Thyroid gland (tissue), 4 donors: ENCODE measurements at regions not wholly inside any gene's neighbourhood (a gene's known extent, or its start where the extent isn't known, plus 50 kb on each side); places are given as distances from the start of the nearest gene placed in this dataset.

Experiments
- POLR2A ChIP-seq, 2 donors: fragments of 450-650 bp; IDR thresholded peaks; one replicate each; pipeline ENCODE4 v1.6.1; 2017; ENCODE audit warnings: antibody characterized with exemption in 2 of 2, mild to moderate bottlenecking in 2 of 2, moderate library complexity in 1 of 2
- TF ChIP-seq, protein P1 (sequence below), 6 experiments: fragments of 200-600 bp in 3 of 6; fragments of 450-650 bp in 3 of 6; sonication (generic) in 3 of 6; IDR thresholded peaks; one replicate each; pipeline ENCODE4 v1.5.1; 2016 to 2019; ENCODE audit warnings: antibody characterized with exemption in 6 of 6, mild to moderate bottlenecking in 2 of 6, inconsistent platforms in 1 of 6, moderate library complexity in 1 of 6

DNA sequence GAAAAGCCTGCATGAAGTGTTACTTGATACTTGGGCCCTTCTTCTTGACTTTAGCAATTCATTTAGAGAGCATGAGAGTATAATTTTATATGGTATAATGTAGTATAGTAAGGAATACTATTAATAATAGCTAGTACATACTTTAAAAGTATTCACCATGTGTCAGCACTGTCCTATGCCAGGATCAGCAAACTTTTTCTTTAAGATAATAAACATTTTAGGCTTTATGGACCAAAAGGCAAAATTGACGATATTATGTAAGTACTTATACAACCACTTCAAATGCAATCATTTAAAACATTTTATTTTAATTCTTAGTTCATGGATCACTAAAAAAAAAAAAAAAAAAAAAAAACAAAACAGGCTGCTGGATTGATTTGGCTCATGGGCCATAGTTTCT lies 163.9 kb downstream of the IBTK start:
- TF ChIP-seq, protein P1, sequence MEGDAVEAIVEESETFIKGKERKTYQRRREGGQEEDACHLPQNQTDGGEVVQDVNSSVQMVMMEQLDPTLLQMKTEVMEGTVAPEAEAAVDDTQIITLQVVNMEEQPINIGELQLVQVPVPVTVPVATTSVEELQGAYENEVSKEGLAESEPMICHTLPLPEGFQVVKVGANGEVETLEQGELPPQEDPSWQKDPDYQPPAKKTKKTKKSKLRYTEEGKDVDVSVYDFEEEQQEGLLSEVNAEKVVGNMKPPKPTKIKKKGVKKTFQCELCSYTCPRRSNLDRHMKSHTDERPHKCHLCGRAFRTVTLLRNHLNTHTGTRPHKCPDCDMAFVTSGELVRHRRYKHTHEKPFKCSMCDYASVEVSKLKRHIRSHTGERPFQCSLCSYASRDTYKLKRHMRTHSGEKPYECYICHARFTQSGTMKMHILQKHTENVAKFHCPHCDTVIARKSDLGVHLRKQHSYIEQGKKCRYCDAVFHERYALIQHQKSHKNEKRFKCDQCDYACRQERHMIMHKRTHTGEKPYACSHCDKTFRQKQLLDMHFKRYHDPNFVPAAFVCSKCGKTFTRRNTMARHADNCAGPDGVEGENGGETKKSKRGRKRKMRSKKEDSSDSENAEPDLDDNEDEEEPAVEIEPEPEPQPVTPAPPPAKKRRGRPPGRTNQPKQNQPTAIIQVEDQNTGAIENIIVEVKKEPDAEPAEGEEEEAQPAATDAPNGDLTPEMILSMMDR (IDR thresholded peaks at IDR 0.05) = no peak
- TF ChIP-seq POLR2A (IDR thresholded peaks at IDR 0.05) = no peak
